Pancreas (tissue), 10 donors: ENCODE measurements at regions not wholly inside any gene's neighbourhood (a gene's known extent, or its start where the extent isn't known, plus 50 kb on each side); places are given as distances from the start of the nearest gene placed in this dataset.
A peak's percentile ranks its signal among the peaks of the same experiment; 100 is the strongest.

Source experiments
- ATAC-seq, 4 donors: fragments of 200-7000 bp; cut with Tn5 transposase; one replicate each; pipeline versions ENCODE4 v1.8.0 to v1.9.1; 2020; ENCODE audit warnings: mild to moderate bottlenecking in 4 of 4, moderate library complexity in 4 of 4
- DNase-seq, 6 donors: peaks; one replicate each; pipeline ENCODE4 v3.0.0-alpha.2; 2020
- FAIRE-seq: peaks from 2 replicates; lab custom pipeline; 2012; peaks lifted over from hg19 to GRCh38; lab: Jason Lieb, UNC
- H3K27ac ChIP-seq, 4 donors: fragments of 200-600 bp; sonication (generic); 1 replicate in 3 of 4; 2 replicates in 1 of 4; pipeline versions ENCODE4 v1.5.0 to v1.8.0; 2020
- H3K27me3 ChIP-seq, 4 donors: fragments of 200-600 bp; one replicate each; pipeline ENCODE4 v1.8.0; 2021
- H3K36me3 ChIP-seq, 3 donors: fragments of 200-600 bp; sonication (generic) in 1 of 3; one replicate each; pipeline versions ENCODE4 v1.5.0 to v1.8.0; 2020 to 2021
- H3K4me1 ChIP-seq, 3 donors: fragments of 200-600 bp; one replicate each; pipeline ENCODE4 v1.8.0; 2021
- H3K4me3 ChIP-seq, 4 donors: fragments of 200-600 bp; sonication (generic) in 2 of 4; one replicate each; pipeline versions ENCODE4 v1.5.0 to v1.8.0; 2020 to 2021
- H3K9me3 ChIP-seq, 4 donors: fragments of 200-600 bp; one replicate each; pipeline ENCODE4 v1.8.0; 2021
- CTCF ChIP-seq, 4 donors: fragments of 200-600 bp; sonication (generic) in 3 of 4; IDR thresholded peaks; one replicate each; pipeline versions ENCODE4 v1.5.0 to v1.8.0; 2021; ENCODE audit warnings: antibody characterized with exemption in 4 of 4
- WGBS, 2 donors: extraction: QIAGEN DNeasy Blood & Tissue Kit; methylation state at CpG; one replicate each; pipeline ENCODE4 v1.1.7; 2013; 5-methylcytosine and 5-hydroxymethylcytosine counted together
- intact Hi-C, 3 donors: fragments of 100-400 bp; cut with DNase I; formaldehyde crosslinking; loops; one replicate each; pipeline versions ENCODE4 v1.11.1 to v1.14.2; 2022
- donor health status: healthy with polysubstance abuse.
- donor health status: DM: no; HTN: no; CAD: no; lungs with moderate emphysema.
- donor health status: DM: no; HTN: no; CAD: no.
- donor health status: control.
- donor health status: control.
- donor health status: Bipolar disorder and iron deficiency.
- donor health status: DM: yes; HTN: yes; CAD: no.
- donor health status: DM: no; HTN: no; CAD: no.
- donor health status: DM: no; HTN: no; CAD: no.
- donor health status: DM: yes; HTN: yes; CAD: no.

DNA sequence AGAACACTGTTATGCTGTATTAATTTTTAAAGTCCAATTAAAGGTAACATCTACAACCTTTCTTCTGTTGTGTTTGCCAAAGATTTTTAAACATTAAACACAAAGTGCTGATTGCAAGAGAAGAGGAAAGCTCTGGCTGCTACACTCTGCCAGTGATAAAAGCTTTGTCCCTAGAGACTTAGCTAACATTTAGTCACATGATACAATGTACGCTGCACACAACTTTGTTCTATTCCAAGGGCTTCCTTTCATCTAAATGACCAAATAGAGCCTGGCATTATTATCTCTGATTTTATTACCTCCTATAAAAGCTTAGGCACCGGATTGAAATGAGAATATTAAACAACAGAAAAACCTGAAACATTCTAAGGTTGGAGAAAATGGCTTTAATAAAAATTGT lies 388.7 kb upstream of the PMFBP1 start:
- TF ChIP-seq CTCF (IDR thresholded peaks at IDR 0.05) = no peak
- Histone ChIP-seq H3K4me3 (no peak overlapping the region), H3K27ac (no peak overlapping the region), H3K9me3 (no peaks in the 10 kb centered on the region), H3K27me3 (no peaks in the 10 kb centered on the region), H3K36me3 (no peaks in the 10 kb centered on the region), H3K4me1 (peaks cover 0 to 7% (median 5%) of the 10 kb centered on the region in 3 donors)
- FAIRE-seq = no peak
- intact Hi-C loops = no loop called here
- DNase-seq = no peak
- peak in 3 of 4 donors; percentile 51 to 71 (median 66) for ATAC-seq
- WGBS, 2 donors = 5 to 8% methylated on average over 2 of the region's 2 CpGs

DNA sequence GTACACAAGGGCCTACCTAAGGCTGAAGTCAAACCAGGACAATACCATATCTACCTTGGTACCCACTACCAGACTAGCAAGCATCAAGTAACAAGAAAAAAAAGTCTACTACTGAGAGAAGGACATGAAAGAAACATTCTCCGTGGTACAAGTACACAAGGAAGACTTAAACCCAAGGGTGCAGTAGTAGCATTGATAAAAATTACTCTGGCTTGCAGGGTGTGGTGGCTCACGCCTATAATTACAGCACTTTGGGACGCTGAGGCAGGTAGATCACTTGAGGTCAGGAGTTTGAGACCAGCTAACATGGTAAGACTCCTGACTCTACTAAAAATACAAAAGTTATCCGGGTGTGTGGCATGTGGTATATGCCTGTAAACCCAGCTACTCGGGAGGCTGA lies 386.5 kb upstream of the PMFBP1 start:
- no peak overlapping the region for H3K27ac ChIP-seq
- TF ChIP-seq CTCF (IDR thresholded peaks at IDR 0.05) = no peak
- no peaks in the 10 kb centered on the region for H3K27me3 ChIP-seq
- intact Hi-C loops = no loop called here
- WGBS, 2 donors = 89 to 95% methylated on average over 5 of the region's 5 CpGs
- no peaks in the 10 kb centered on the region for H3K36me3 ChIP-seq
- no peak overlapping the region for H3K4me3 ChIP-seq
- ATAC-seq (no peak), FAIRE-seq (no peak), DNase-seq (no peak)
- H3K9me3 ChIP-seq = no peaks in the 10 kb centered on the region
- peaks cover 0 to 7% (median 5%) of the 10 kb centered on the region in 3 donors for H3K4me1 ChIP-seq

GRCh38 chr16:72554935-72555334 lies 383.0 kb upstream of the PMFBP1 start:
- Histone ChIP-seq H3K27me3 (no peaks in the 10 kb centered on the region), H3K27ac (no peak overlapping the region), H3K4me1 (no peaks in the 10 kb centered on the region), H3K36me3 (no peaks in the 10 kb centered on the region), H3K4me3 (no peak overlapping the region), H3K9me3 (no peaks in the 10 kb centered on the region)
- ATAC-seq = no peak
- intact Hi-C loops = no loop called here
- no peak for FAIRE-seq
- no peak for DNase-seq
- TF ChIP-seq CTCF (IDR thresholded peaks at IDR 0.05) = no peak
- 92 to 98% methylated on average over 6 of the region's 6 CpGs for WGBS, 2 donors

DNA sequence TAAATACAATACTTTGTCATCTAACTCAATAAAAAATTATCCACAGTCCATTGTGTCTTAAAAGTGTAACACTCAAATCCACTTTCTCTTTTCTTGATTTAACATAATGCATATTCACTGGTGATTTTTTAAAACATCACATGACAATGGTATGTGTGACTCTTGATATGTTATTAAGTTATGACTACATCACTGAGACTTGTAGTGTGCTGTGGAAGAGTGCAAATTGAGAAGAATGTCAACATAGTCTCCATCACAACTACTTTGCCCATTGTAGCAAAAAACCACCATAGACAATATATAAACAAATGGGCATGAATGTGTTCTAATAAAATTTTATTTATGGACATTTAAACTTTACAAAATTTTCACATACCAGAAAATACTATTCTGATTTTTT lies 380.7 kb upstream of the PMFBP1 start:
- H3K27ac ChIP-seq = no peak overlapping the region
- no peak for TF ChIP-seq CTCF (IDR thresholded peaks at IDR 0.05)
- no peak overlapping the region for H3K4me3 ChIP-seq
- DNase-seq = no peak
- intact Hi-C loops = no loop called here
- H3K36me3 ChIP-seq = no peaks in the 10 kb centered on the region
- no peak for ATAC-seq
- FAIRE-seq = no peak
- H3K27me3 ChIP-seq = no peaks in the 10 kb centered on the region
- H3K9me3 ChIP-seq = no peaks in the 10 kb centered on the region
- H3K4me1 ChIP-seq = no peaks in the 10 kb centered on the region

DNA sequence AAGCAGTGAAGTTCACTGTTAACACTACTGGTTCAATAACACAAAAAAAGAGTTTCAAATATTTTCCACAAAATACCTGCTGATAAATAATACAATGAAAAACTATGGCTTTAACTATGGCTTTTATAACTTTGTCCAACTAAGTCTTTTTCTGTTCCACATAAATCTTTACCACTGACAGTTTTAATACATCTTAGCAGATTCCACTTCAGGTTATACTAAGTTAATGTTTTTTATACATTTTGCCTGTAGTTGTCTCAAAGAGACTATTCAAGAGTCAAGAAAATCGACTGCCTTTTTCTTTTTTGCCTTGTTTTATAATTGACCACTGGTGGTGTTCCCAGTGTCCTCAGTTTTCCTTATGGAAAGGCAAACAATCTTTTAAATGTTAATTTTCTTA lies 379.7 kb upstream of the PMFBP1 start:
- intact Hi-C loops = no loop called here
- FAIRE-seq = no peak
- no peak overlapping the region for H3K27ac ChIP-seq
- TF ChIP-seq CTCF (IDR thresholded peaks at IDR 0.05) = no peak
- no peaks in the 10 kb centered on the region for H3K27me3 ChIP-seq
- WGBS, 2 donors = 78 to 85% methylated on average over 1 of the region's 1 CpG
- H3K36me3 ChIP-seq = no peaks in the 10 kb centered on the region
- no peak for ATAC-seq
- H3K4me1 ChIP-seq = no peaks in the 10 kb centered on the region
- no peak overlapping the region for H3K4me3 ChIP-seq
- no peak for DNase-seq
- no peaks in the 10 kb centered on the region for H3K9me3 ChIP-seq
